ENCODE measurements at regions not wholly inside any gene's neighbourhood (a gene's known extent, or its start where the extent isn't known, plus 50 kb on each side); places are given as distances from the start of the nearest gene placed in this dataset.

DNA sequence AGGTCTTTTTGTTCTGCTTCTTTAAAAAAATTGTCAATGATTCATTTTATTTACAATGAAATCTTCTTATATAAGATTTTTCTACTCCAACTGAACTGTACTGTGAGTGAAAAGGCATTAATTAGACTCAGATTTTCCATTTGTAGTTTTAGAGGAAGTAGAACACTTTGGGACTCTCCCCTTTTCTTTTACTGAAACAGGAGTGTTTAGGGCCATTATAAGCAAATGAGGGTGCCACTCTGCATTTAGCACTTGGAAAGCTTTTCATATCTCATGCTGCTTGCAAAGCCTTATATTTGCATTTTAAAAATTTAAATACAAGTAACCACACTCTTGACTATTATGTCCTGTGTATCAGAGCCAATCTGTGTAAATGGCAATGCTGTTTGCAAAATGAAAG, 584.3 kb downstream of the KLHL13 start:
- H3K27me3 ChIP-seq (replicated peaks; ENCODE audit: control insufficient read depth, insufficient read depth, low read length): no peaks in the 10 kb centered on the region
- no TSS peak for BruUV-seq (replicated peaks)
- ChIA-PET POLR2A (no interaction called here), CTCF (no interaction called here)
- no peaks in the 10 kb centered on the region for H3K9me3 ChIP-seq
- H3K36me3 Mint-ChIP-seq (ENCODE audit: insufficient read depth, unreplicated experiment): no peaks in the 10 kb centered on the region
- no peak overlapping the region for H3K27ac Mint-ChIP-seq (ENCODE audit: unreplicated experiment)
- H3K27me3 Mint-ChIP-seq (ENCODE audit: insufficient read depth, unreplicated experiment): peaks cover 2% of the 10 kb centered on the region
- H3K4me3 Mint-ChIP-seq (ENCODE audit: unreplicated experiment): no peak overlapping the region
- H3K4me3 ChIP-seq (ENCODE audit: low read depth, low read length): no peak overlapping the region
- no peaks in the 10 kb centered on the region for H3K36me3 ChIP-seq (ENCODE audit: control insufficient read depth, insufficient read depth, low read length)
- H3K9me3 Mint-ChIP-seq (ENCODE audit: unreplicated experiment): no peaks in the 10 kb centered on the region
- TF ChIP-seq, protein P1, sequence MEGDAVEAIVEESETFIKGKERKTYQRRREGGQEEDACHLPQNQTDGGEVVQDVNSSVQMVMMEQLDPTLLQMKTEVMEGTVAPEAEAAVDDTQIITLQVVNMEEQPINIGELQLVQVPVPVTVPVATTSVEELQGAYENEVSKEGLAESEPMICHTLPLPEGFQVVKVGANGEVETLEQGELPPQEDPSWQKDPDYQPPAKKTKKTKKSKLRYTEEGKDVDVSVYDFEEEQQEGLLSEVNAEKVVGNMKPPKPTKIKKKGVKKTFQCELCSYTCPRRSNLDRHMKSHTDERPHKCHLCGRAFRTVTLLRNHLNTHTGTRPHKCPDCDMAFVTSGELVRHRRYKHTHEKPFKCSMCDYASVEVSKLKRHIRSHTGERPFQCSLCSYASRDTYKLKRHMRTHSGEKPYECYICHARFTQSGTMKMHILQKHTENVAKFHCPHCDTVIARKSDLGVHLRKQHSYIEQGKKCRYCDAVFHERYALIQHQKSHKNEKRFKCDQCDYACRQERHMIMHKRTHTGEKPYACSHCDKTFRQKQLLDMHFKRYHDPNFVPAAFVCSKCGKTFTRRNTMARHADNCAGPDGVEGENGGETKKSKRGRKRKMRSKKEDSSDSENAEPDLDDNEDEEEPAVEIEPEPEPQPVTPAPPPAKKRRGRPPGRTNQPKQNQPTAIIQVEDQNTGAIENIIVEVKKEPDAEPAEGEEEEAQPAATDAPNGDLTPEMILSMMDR (IDR thresholded peaks at IDR 0.05; ENCODE audit: insufficient read depth in 1 of 2, low read depth in 1 of 2, low read length in 1 of 2, severe bottlenecking in 1 of 2, unreplicated experiment in 1 of 2): no peak
- no peaks in the 10 kb centered on the region for H3K4me1 ChIP-seq
- intact Hi-C loops (cut with micrococcal nuclease; ENCODE audit: unreplicated experiment): no loop called here
- no peaks in the 10 kb centered on the region for H3K4me1 Mint-ChIP-seq (ENCODE audit: low read depth, unreplicated experiment)
- DNase-seq: no peak

- intact Hi-C loops (cut with micrococcal nuclease; ENCODE audit: unreplicated experiment): no loop called here
- H3K36me3 Mint-ChIP-seq (ENCODE audit: insufficient read depth, unreplicated experiment): no peaks in the 10 kb centered on the region
- no peaks in the 10 kb centered on the region for H3K9me3 ChIP-seq
- DNase-seq: no peak
- H3K4me3 Mint-ChIP-seq (ENCODE audit: unreplicated experiment): no peak overlapping the region
- H3K4me1 Mint-ChIP-seq (ENCODE audit: low read depth, unreplicated experiment): no peaks in the 10 kb centered on the region
- no peaks in the 10 kb centered on the region for H3K36me3 ChIP-seq (ENCODE audit: control insufficient read depth, insufficient read depth, low read length)
- no peaks in the 10 kb centered on the region for H3K4me1 ChIP-seq
- CTCF ChIA-PET: no interaction called here
- H3K27ac Mint-ChIP-seq (ENCODE audit: unreplicated experiment): no peak overlapping the region
- H3K27me3 ChIP-seq (replicated peaks; ENCODE audit: control insufficient read depth, insufficient read depth, low read length): no peaks in the 10 kb centered on the region
- H3K4me3 ChIP-seq (ENCODE audit: low read depth, low read length): no peak overlapping the region
- no TSS peak for BruUV-seq (replicated peaks)
- POLR2A ChIA-PET: no interaction called here
- H3K27me3 Mint-ChIP-seq (ENCODE audit: insufficient read depth, unreplicated experiment): no peaks in the 10 kb centered on the region
- no peaks in the 10 kb centered on the region for H3K9me3 Mint-ChIP-seq (ENCODE audit: unreplicated experiment)
- TF ChIP-seq, protein P1 (IDR thresholded peaks at IDR 0.05; ENCODE audit: insufficient read depth in 1 of 2, low read depth in 1 of 2, low read length in 1 of 2, severe bottlenecking in 1 of 2, unreplicated experiment in 1 of 2): no peak
These were observed 593.6 kb downstream of the KLHL13 start for GRCh38 chrX:117522725-117523700.

- Histone ChIP-seq H3K36me3 (ENCODE audit: control insufficient read depth, insufficient read depth, low read length) (no peaks in the 10 kb centered on the region), H3K27me3 (replicated peaks; ENCODE audit: control insufficient read depth, insufficient read depth, low read length) (no peaks in the 10 kb centered on the region), H3K9me3 (no peaks in the 10 kb centered on the region), H3K4me3 (ENCODE audit: low read depth, low read length) (no peak overlapping the region), H3K4me1 (no peaks in the 10 kb centered on the region)
- Mint-ChIP-seq H3K4me3 (ENCODE audit: unreplicated experiment) (no peak overlapping the region), H3K36me3 (ENCODE audit: insufficient read depth, unreplicated experiment) (no peaks in the 10 kb centered on the region), H3K27me3 (ENCODE audit: insufficient read depth, unreplicated experiment) (no peaks in the 10 kb centered on the region), H3K4me1 (ENCODE audit: low read depth, unreplicated experiment) (no peaks in the 10 kb centered on the region), H3K27ac (ENCODE audit: unreplicated experiment) (no peak overlapping the region), H3K9me3 (ENCODE audit: unreplicated experiment) (no peaks in the 10 kb centered on the region)
- no TSS peak for BruUV-seq (replicated peaks)
- ChIA-PET POLR2A (no interaction called here), CTCF (no interaction called here)
- intact Hi-C loops (cut with micrococcal nuclease; ENCODE audit: unreplicated experiment): no loop called here
- TF ChIP-seq, protein P1 (IDR thresholded peaks at IDR 0.05; ENCODE audit: insufficient read depth in 1 of 2, low read depth in 1 of 2, low read length in 1 of 2, severe bottlenecking in 1 of 2, unreplicated experiment in 1 of 2): no peak
- DNase-seq: no peak
These were observed 598.6 kb downstream of the KLHL13 start for GRCh38 chrX:117517994-117518393.

Data from Caco-2 (cell line).